ENCODE measurements at regions not wholly inside any gene's neighbourhood (a gene's known extent, or its start where the extent isn't known, plus 50 kb on each side); places are given as distances from the start of the nearest gene placed in this dataset.

DNA sequence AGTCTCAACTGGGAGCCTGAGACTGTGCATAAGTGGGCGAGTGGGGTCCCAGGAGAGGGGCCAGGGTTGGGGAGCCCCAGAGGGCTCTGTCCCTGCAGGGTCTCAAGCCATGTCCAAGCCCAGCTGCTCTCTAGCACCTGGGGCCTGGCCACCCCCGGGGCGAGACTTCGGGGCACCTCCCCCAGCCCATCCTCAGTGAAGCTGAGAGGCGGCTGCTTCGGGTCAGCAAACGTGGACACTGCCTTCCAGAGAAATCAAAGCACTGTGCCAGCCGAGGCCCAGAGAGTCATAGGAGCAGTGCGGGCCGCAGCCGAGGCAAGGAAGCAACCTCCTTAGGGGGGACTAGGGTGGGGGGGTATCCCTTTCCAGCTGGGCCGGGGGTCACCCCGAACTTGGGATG lies 77.5 kb downstream of the ENGASE start:
- WGBS (ENCODE audit: insufficient coverage, low coverage, low lambda C conversion rate, missing lambda C conversion rate), result 17% methylated on average over 6 of the region's 13 CpGs
- no peak overlapping the region for H3K4me3 ChIP-seq
- no peaks in the 10 kb centered on the region for H3K4me1 ChIP-seq
- no peak overlapping the region for H3K27ac ChIP-seq
- ATAC-seq (no peak), DNase-seq (no peak)
- no peaks in the 10 kb centered on the region for H3K9me3 ChIP-seq
- TF ChIP-seq, protein P1, sequence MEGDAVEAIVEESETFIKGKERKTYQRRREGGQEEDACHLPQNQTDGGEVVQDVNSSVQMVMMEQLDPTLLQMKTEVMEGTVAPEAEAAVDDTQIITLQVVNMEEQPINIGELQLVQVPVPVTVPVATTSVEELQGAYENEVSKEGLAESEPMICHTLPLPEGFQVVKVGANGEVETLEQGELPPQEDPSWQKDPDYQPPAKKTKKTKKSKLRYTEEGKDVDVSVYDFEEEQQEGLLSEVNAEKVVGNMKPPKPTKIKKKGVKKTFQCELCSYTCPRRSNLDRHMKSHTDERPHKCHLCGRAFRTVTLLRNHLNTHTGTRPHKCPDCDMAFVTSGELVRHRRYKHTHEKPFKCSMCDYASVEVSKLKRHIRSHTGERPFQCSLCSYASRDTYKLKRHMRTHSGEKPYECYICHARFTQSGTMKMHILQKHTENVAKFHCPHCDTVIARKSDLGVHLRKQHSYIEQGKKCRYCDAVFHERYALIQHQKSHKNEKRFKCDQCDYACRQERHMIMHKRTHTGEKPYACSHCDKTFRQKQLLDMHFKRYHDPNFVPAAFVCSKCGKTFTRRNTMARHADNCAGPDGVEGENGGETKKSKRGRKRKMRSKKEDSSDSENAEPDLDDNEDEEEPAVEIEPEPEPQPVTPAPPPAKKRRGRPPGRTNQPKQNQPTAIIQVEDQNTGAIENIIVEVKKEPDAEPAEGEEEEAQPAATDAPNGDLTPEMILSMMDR (IDR thresholded peaks at IDR 0.05), result no peak
- TF ChIP-seq POLR2A (IDR thresholded peaks at IDR 0.05), result no peak
- intact Hi-C loops (cut with DNase I), result loop anchor here in 1 of 2 donors (10.0 kb wide), 1 partner anchor 63 kb away; no protein-coding TSS in a partner anchor
- H3K36me3 ChIP-seq, result no peaks in the 10 kb centered on the region
- H3K27me3 ChIP-seq, result no peaks in the 10 kb centered on the region

GRCh38 chr17:79150799-79151198 lies 76.2 kb downstream of the ENGASE start:
- TF ChIP-seq, protein P1 (IDR thresholded peaks at IDR 0.05), result no peak
- no peak for TF ChIP-seq POLR2A (IDR thresholded peaks at IDR 0.05)
- Histone ChIP-seq H3K27ac (no peak overlapping the region), H3K27me3 (no peaks in the 10 kb centered on the region), H3K36me3 (no peaks in the 10 kb centered on the region), H3K4me1 (no peaks in the 10 kb centered on the region), H3K4me3 (no peak overlapping the region), H3K9me3 (no peaks in the 10 kb centered on the region)
- WGBS (ENCODE audit: insufficient coverage, low coverage, low lambda C conversion rate, missing lambda C conversion rate), result 62% methylated on average over 6 of the region's 19 CpGs
- no peak for DNase-seq
- no peak for ATAC-seq
- intact Hi-C loops (cut with DNase I), result loop anchor here in 1 of 2 donors (10.0 kb wide), 1 partner anchor 64 kb away; no protein-coding TSS in a partner anchor

GRCh38 chr17:79150035-79150733 lies 75.6 kb downstream of the ENGASE start:
- TF ChIP-seq POLR2A (IDR thresholded peaks at IDR 0.05), result no peak
- TF ChIP-seq, protein P1 (IDR thresholded peaks at IDR 0.05), result no peak
- no peak for DNase-seq
- no peak overlapping the region for H3K27ac ChIP-seq
- no peaks in the 10 kb centered on the region for H3K9me3 ChIP-seq
- intact Hi-C loops (cut with DNase I), result loop anchor here in 1 of 2 donors (10.0 kb wide), 1 partner anchor 65 kb away; no protein-coding TSS in a partner anchor
- WGBS (ENCODE audit: insufficient coverage, low coverage, low lambda C conversion rate, missing lambda C conversion rate), result 60% methylated on average over 2 of the region's 14 CpGs
- no peaks in the 10 kb centered on the region for H3K27me3 ChIP-seq
- H3K36me3 ChIP-seq, result no peaks in the 10 kb centered on the region
- H3K4me3 ChIP-seq, result no peak overlapping the region
- no peaks in the 10 kb centered on the region for H3K4me1 ChIP-seq
- ATAC-seq, result no peak

GRCh38 chr17:79148584-79148983 lies 74.0 kb downstream of the ENGASE start:
- Histone ChIP-seq H3K36me3 (no peaks in the 10 kb centered on the region), H3K4me3 (no peak overlapping the region), H3K9me3 (no peaks in the 10 kb centered on the region), H3K27me3 (no peaks in the 10 kb centered on the region), H3K4me1 (no peaks in the 10 kb centered on the region), H3K27ac (no peak overlapping the region)
- intact Hi-C loops (cut with DNase I), result no loop called here
- DNase-seq (no peak), ATAC-seq (no peak)
- 43% methylated on average over 2 of the region's 10 CpGs for WGBS (ENCODE audit: insufficient coverage, low coverage, low lambda C conversion rate, missing lambda C conversion rate)
- TF ChIP-seq POLR2A (IDR thresholded peaks at IDR 0.05), result no peak

GRCh38 chr17:79147746-79148506 lies 73.3 kb downstream of the ENGASE start:
- 55% methylated on average over 4 of the region's 19 CpGs for WGBS (ENCODE audit: insufficient coverage, low coverage, low lambda C conversion rate, missing lambda C conversion rate)
- no peak for TF ChIP-seq POLR2A (IDR thresholded peaks at IDR 0.05)
- TF ChIP-seq, protein P1 (IDR thresholded peaks at IDR 0.05), result no peak

More at GRCh38 chr17:79147746-79148506, 73.3 kb downstream of the ENGASE start:
- Histone ChIP-seq H3K4me3 (no peak overlapping the region), H3K27ac (no peak overlapping the region), H3K27me3 (no peaks in the 10 kb centered on the region), H3K9me3 (no peaks in the 10 kb centered on the region), H3K36me3 (no peaks in the 10 kb centered on the region), H3K4me1 (no peaks in the 10 kb centered on the region)
- ATAC-seq, result no peak
- DNase-seq, result no peak
- intact Hi-C loops (cut with DNase I), result no loop called here
